ENCODE measurements at regions not wholly inside any gene's neighbourhood (a gene's known extent, or its start where the extent isn't known, plus 50 kb on each side); places are given as distances from the start of the nearest gene placed in this dataset.

GRCh38 chr2:180314086-180314485 is 307.0 kb upstream of the CWC22 start:
- no peak for DNase-seq (ENCODE audit: extremely low read depth, low read depth)
- TF ChIP-seq CTCF (IDR thresholded peaks at IDR 0.05; ENCODE audit: low read depth, low read length, missing control alignments): no peak
- no peak overlapping the region for H3K4me3 ChIP-seq (replicated peaks; ENCODE audit: low read depth, low read length)

- no peak overlapping the region for H3K4me3 ChIP-seq (replicated peaks; ENCODE audit: low read depth, low read length)
- no peak for TF ChIP-seq CTCF (IDR thresholded peaks at IDR 0.05; ENCODE audit: low read depth, low read length, missing control alignments)
- no peak for DNase-seq (ENCODE audit: extremely low read depth, low read depth)
Observed at GRCh38 chr2:180312542-180312941, 305.4 kb upstream of the CWC22 start.

- H3K4me3 ChIP-seq (replicated peaks; ENCODE audit: low read depth, low read length): no peak overlapping the region
- DNase-seq (ENCODE audit: extremely low read depth, low read depth): no peak
- TF ChIP-seq CTCF (IDR thresholded peaks at IDR 0.05; ENCODE audit: low read depth, low read length, missing control alignments): no peak
Observed at GRCh38 chr2:180307096-180307495, 300.0 kb upstream of the CWC22 start.

- no peak overlapping the region for H3K4me3 ChIP-seq (replicated peaks; ENCODE audit: low read depth, low read length)
- no peak for TF ChIP-seq CTCF (IDR thresholded peaks at IDR 0.05; ENCODE audit: low read depth, low read length, missing control alignments)
- no peak for DNase-seq (ENCODE audit: extremely low read depth, low read depth)
Observed at GRCh38 chr2:180306346-180306745, 299.2 kb upstream of the CWC22 start.

- DNase-seq (ENCODE audit: extremely low read depth, low read depth): no peak
- no peak overlapping the region for H3K4me3 ChIP-seq (replicated peaks; ENCODE audit: low read depth, low read length)
Observed at GRCh38 chr2:180291552-180292421, 284.7 kb upstream of the CWC22 start.

GRCh38 chr2:180291060-180291459 is 284.0 kb upstream of the CWC22 start:
- no peak overlapping the region for H3K4me3 ChIP-seq (replicated peaks; ENCODE audit: low read depth, low read length)
- no peak for DNase-seq (ENCODE audit: extremely low read depth, low read depth)

More at GRCh38 chr2:180291552-180292421, 284.7 kb upstream of the CWC22 start:
- TF ChIP-seq CTCF (IDR thresholded peaks at IDR 0.05; ENCODE audit: low read depth, low read length, missing control alignments): no peak

More at GRCh38 chr2:180291060-180291459, 284.0 kb upstream of the CWC22 start:
- no peak for TF ChIP-seq CTCF (IDR thresholded peaks at IDR 0.05; ENCODE audit: low read depth, low read length, missing control alignments)

Data from HFF-Myc (cell line).